Pancreas (tissue), 10 donors: ENCODE measurements at regions not wholly inside any gene's neighbourhood (a gene's known extent, or its start where the extent isn't known, plus 50 kb on each side); places are given as distances from the start of the nearest gene placed in this dataset.

Experiments
- ATAC-seq, 4 donors: fragments of 200-7000 bp; cut with Tn5 transposase; one replicate each; pipeline versions ENCODE4 v1.8.0 to v1.9.1; 2020; ENCODE audit warnings: mild to moderate bottlenecking in 4 of 4, moderate library complexity in 4 of 4
- DNase-seq, 6 donors: peaks; one replicate each; pipeline ENCODE4 v3.0.0-alpha.2; 2020
- FAIRE-seq: peaks from 2 replicates; lab custom pipeline; 2012; peaks lifted over from hg19 to GRCh38; lab: Jason Lieb, UNC
- H3K27ac ChIP-seq, 4 donors: fragments of 200-600 bp; sonication (generic); 1 replicate in 3 of 4; 2 replicates in 1 of 4; pipeline versions ENCODE4 v1.5.0 to v1.8.0; 2020
- H3K27me3 ChIP-seq, 4 donors: fragments of 200-600 bp; one replicate each; pipeline ENCODE4 v1.8.0; 2021
- H3K36me3 ChIP-seq, 3 donors: fragments of 200-600 bp; sonication (generic) in 1 of 3; one replicate each; pipeline versions ENCODE4 v1.5.0 to v1.8.0; 2020 to 2021
- H3K4me1 ChIP-seq, 3 donors: fragments of 200-600 bp; one replicate each; pipeline ENCODE4 v1.8.0; 2021
- H3K4me3 ChIP-seq, 4 donors: fragments of 200-600 bp; sonication (generic) in 2 of 4; one replicate each; pipeline versions ENCODE4 v1.5.0 to v1.8.0; 2020 to 2021
- H3K9me3 ChIP-seq, 4 donors: fragments of 200-600 bp; one replicate each; pipeline ENCODE4 v1.8.0; 2021
- WGBS, 2 donors: extraction: QIAGEN DNeasy Blood & Tissue Kit; methylation state at CpG; one replicate each; pipeline ENCODE4 v1.1.7; 2013; 5-methylcytosine and 5-hydroxymethylcytosine counted together
- intact Hi-C, 3 donors: fragments of 100-400 bp; cut with DNase I; formaldehyde crosslinking; loops; one replicate each; pipeline versions ENCODE4 v1.11.1 to v1.14.2; 2022
- TF ChIP-seq, protein P1 (sequence below), 4 donors: fragments of 200-600 bp; sonication (generic) in 3 of 4; IDR thresholded peaks; one replicate each; pipeline versions ENCODE4 v1.5.0 to v1.8.0; 2021; ENCODE audit warnings: antibody characterized with exemption in 4 of 4
- donor health status: healthy with polysubstance abuse.
- donor health status: DM: no; HTN: no; CAD: no; lungs with moderate emphysema.
- donor health status: DM: no; HTN: no; CAD: no.
- donor health status: control.
- donor health status: control.
- donor health status: Bipolar disorder and iron deficiency.
- donor health status: DM: yes; HTN: yes; CAD: no.
- donor health status: DM: no; HTN: no; CAD: no.
- donor health status: DM: no; HTN: no; CAD: no.
- donor health status: DM: yes; HTN: yes; CAD: no.

DNA sequence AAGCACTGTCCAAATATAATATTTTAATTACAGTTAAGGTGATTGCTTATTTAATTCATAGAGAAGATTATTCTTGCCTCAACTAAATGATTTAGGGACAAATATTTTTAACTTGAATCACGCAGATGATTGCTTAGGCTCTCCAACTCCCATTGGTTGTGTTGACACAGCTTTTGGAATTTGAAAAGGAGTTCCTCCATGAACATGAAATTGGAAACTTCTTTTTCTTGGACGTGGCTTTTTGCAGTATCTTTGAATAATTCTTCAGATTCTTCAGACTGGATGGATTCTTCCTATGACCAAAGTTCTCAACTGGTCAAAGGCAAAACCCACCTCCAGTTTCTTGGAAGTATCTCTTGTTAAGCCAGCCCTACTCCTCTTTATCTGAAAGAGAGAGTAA lies 456.4 kb upstream of the KLF4 start:
- H3K36me3 ChIP-seq = no peaks in the 10 kb centered on the region
- FAIRE-seq (no peak), ATAC-seq (no peak), DNase-seq (no peak)
- intact Hi-C loops = no loop called here
- TF ChIP-seq, protein P1, sequence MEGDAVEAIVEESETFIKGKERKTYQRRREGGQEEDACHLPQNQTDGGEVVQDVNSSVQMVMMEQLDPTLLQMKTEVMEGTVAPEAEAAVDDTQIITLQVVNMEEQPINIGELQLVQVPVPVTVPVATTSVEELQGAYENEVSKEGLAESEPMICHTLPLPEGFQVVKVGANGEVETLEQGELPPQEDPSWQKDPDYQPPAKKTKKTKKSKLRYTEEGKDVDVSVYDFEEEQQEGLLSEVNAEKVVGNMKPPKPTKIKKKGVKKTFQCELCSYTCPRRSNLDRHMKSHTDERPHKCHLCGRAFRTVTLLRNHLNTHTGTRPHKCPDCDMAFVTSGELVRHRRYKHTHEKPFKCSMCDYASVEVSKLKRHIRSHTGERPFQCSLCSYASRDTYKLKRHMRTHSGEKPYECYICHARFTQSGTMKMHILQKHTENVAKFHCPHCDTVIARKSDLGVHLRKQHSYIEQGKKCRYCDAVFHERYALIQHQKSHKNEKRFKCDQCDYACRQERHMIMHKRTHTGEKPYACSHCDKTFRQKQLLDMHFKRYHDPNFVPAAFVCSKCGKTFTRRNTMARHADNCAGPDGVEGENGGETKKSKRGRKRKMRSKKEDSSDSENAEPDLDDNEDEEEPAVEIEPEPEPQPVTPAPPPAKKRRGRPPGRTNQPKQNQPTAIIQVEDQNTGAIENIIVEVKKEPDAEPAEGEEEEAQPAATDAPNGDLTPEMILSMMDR (IDR thresholded peaks at IDR 0.05) = no peak
- H3K9me3 ChIP-seq = no peaks in the 10 kb centered on the region
- H3K4me1 ChIP-seq = peaks cover 8 to 33% (median 21%) of the 10 kb centered on the region in 3 donors
- WGBS, 2 donors = 27 to 30% methylated on average over 2 of the region's 2 CpGs
- H3K27ac ChIP-seq = peak overlapping the region in 2 of 4 donors; percentile 9 to 15
- H3K27me3 ChIP-seq = no peaks in the 10 kb centered on the region
- H3K4me3 ChIP-seq = no peak overlapping the region

DNA sequence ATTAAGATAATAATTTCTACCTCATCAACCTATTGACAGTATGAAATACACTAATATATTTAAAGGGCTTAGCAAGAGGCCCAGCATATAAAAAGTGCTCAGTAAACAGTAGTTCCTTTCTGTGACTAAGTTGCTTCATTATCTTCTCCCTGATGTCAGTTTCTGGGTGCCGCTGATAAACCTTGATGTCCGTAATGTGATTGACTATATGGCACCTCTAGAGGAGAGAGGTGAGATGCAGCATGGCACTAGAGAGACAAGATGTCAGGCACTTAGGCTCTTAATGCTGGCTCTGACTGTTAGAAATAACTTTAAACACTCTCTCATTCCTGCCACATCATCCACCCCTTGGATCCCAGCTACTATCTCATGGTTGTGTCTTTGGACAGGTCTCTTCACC lies 455.9 kb upstream of the KLF4 start:
- no peaks in the 10 kb centered on the region for H3K36me3 ChIP-seq
- ATAC-seq (no peak), FAIRE-seq (no peak), DNase-seq (no peak)
- H3K27me3 ChIP-seq = no peaks in the 10 kb centered on the region
- H3K4me3 ChIP-seq = no peak overlapping the region
- H3K9me3 ChIP-seq = no peaks in the 10 kb centered on the region
- peaks cover 8 to 33% (median 21%) of the 10 kb centered on the region in 3 donors for H3K4me1 ChIP-seq
- WGBS, 2 donors = 36 to 37% methylated on average over 2 of the region's 2 CpGs
- TF ChIP-seq, protein P1 (IDR thresholded peaks at IDR 0.05) = no peak
- intact Hi-C loops = no loop called here
- no peak overlapping the region for H3K27ac ChIP-seq

DNA sequence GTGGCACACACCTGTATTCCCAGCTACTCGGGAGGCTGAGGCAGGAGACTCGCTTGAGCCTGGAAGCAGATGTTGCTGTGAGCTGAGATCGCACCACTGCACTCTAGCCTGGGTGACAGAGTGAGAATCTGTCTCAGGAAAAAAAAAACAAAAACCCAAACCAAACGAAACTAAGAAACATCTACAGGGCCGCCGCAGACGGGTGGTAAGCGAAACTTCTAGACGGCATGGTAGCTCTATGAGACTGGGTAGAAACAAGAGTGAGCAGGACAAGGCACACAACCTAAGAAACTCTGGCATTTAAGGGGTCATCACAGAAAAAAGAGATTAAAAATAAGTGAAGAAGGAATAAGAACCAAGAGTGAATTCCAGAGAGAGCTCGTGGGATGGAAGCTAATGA lies 454.8 kb upstream of the KLF4 start:
- no peak for ATAC-seq
- Histone ChIP-seq H3K27ac (no peak overlapping the region), H3K4me3 (no peak overlapping the region), H3K4me1 (peaks cover 8 to 33% (median 21%) of the 10 kb centered on the region in 3 donors), H3K9me3 (no peaks in the 10 kb centered on the region), H3K36me3 (no peaks in the 10 kb centered on the region), H3K27me3 (no peaks in the 10 kb centered on the region)
- FAIRE-seq = no peak
- 78 to 89% methylated on average over 10 of the region's 10 CpGs for WGBS, 2 donors
- TF ChIP-seq, protein P1 (IDR thresholded peaks at IDR 0.05) = no peak
- DNase-seq = no peak
- intact Hi-C loops = no loop called here

DNA sequence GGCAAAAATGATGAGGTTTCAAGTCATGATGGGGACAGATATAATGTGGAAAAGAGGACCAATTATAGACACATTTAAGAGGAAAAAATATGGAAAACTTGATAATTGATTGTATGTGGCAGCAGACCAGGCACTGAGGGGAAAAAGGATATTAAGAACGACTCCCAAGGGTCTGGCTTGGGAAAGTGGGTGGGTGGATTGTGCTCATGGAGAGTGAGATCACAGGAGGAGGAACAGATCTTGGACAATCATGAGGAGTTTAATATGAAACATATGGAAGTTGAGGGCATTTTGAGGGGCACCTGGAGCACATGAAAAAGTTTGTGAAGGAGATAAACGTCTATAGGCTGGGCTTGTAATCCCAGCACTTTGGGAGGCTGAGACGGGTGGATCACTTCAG lies 454.3 kb upstream of the KLF4 start:
- H3K36me3 ChIP-seq = no peaks in the 10 kb centered on the region
- intact Hi-C loops = no loop called here
- no peak overlapping the region for H3K4me3 ChIP-seq
- H3K4me1 ChIP-seq = peaks cover 8 to 33% (median 21%) of the 10 kb centered on the region in 3 donors
- ATAC-seq (no peak), FAIRE-seq (no peak), DNase-seq (no peak)
- H3K27me3 ChIP-seq = no peaks in the 10 kb centered on the region
- H3K9me3 ChIP-seq = no peaks in the 10 kb centered on the region
- TF ChIP-seq, protein P1 (IDR thresholded peaks at IDR 0.05) = no peak
- 53 to 72% methylated on average over 3 of the region's 3 CpGs for WGBS, 2 donors
- no peak overlapping the region for H3K27ac ChIP-seq

DNA sequence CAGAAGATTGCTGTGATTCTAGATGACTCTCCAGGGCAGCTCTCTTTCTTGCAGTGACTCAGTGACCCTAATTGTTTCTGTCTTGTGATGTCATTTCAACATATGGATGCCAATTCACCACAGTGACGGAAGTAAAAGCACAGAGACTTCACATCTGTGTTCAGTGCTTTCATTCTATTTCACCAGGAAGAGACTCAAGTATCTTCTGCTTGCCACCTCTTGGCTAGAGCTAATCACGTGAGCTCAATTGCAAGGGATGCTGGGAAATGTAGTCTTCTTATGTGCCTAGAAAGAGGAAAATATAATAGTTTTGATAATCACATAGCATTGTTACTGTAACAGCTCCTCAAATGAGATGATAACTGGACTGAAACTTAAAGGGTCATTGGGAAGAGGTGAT lies 453.3 kb upstream of the KLF4 start:
- TF ChIP-seq, protein P1 (IDR thresholded peaks at IDR 0.05) = no peak
- 64 to 77% methylated on average over 2 of the region's 2 CpGs for WGBS, 2 donors

More for the DNA sequence above, 453.3 kb upstream of the KLF4 start:
- no peaks in the 10 kb centered on the region for H3K27me3 ChIP-seq
- no peak for FAIRE-seq
- no peaks in the 10 kb centered on the region for H3K36me3 ChIP-seq
- intact Hi-C loops = no loop called here
- no peak for ATAC-seq
- peaks cover 8 to 25% (median 21%) of the 10 kb centered on the region in 3 donors for H3K4me1 ChIP-seq
- no peak overlapping the region for H3K4me3 ChIP-seq
- H3K9me3 ChIP-seq = no peaks in the 10 kb centered on the region
- DNase-seq = no peak
- H3K27ac ChIP-seq = no peak overlapping the region
